H1 (cell line): ENCODE measurements at regions not wholly inside any gene's neighbourhood (a gene's known extent, or its start where the extent isn't known, plus 50 kb on each side); places are given as distances from the start of the nearest gene placed in this dataset.

Experiments used
- CTCF ChIA-PET: fragments of 300-600 bp; sonication (Branson Sonifier 250); formaldehyde crosslinking; loops from one replicate; lab custom pipeline; 2021; ENCODE audit not compliant: partially characterized antibody; lab: Charles Lee
- POLR2A ChIA-PET: fragments of 300-600 bp; sonication (Branson Sonifier 250); formaldehyde crosslinking; loops from one replicate; lab custom pipeline; 2021; ENCODE audit warnings: inconsistent platforms; ENCODE audit not compliant: partially characterized antibody; lab: Charles Lee
- DNase-seq, 2 experiments: peaks; one replicate each; pipeline versions ENCODE4 v3.0.0 to v3.0.0-alpha.2; 2010 to 2022; ENCODE audit warnings: low spot score in 2 of 2, low read depth in 1 of 2, mixed read lengths in 1 of 2
- FAIRE-seq: peaks from 2 replicates; lab custom pipeline; 2011; peaks lifted over from hg19 to GRCh38; lab: Jason Lieb, UNC
- H2AFZ ChIP-seq: 2 replicates; pipeline ENCODE4 v1.8.1; 2012; ENCODE audit warnings: low read length, inconsistent platforms
- H2AK5ac ChIP-seq: 2 replicates; pipeline ENCODE4 v1.6.1; 2013; ENCODE audit warnings: low read depth, low read length
- H2BK120ac ChIP-seq: replicated peaks from 2 replicates; pipeline ENCODE3; 2013; ENCODE audit warnings: low read depth, low read length, inconsistent platforms
- H2BK12ac ChIP-seq: 2 replicates; pipeline ENCODE4 v1.6.1; 2013; ENCODE audit warnings: low read depth, low read length
- H2BK15ac ChIP-seq: 2 replicates; pipeline ENCODE4 v1.6.1; 2013; ENCODE audit warnings: low read length
- H2BK20ac ChIP-seq: 2 replicates; pipeline ENCODE4 v1.6.1; 2013; ENCODE audit warnings: low read length
- H2BK5ac ChIP-seq: 2 replicates; pipeline ENCODE4 v1.6.1; 2013; ENCODE audit warnings: low read depth, low read length
- H3K14ac ChIP-seq: 2 replicates; pipeline ENCODE4 v1.6.1; 2013; ENCODE audit warnings: inconsistent platforms; ENCODE audit not compliant: insufficient read length
- H3K18ac ChIP-seq: 2 replicates; pipeline ENCODE4 v1.6.1; 2013; ENCODE audit warnings: low read length; ENCODE audit errors: extremely low read depth
- H3K23ac ChIP-seq: 2 replicates; pipeline ENCODE4 v1.6.1; 2013; ENCODE audit warnings: inconsistent platforms; ENCODE audit not compliant: insufficient read length
- H3K23me2 ChIP-seq: 2 replicates; pipeline ENCODE4 v1.6.1; 2013; ENCODE audit warnings: low read depth, low read length
- H3K27ac ChIP-seq: 2 replicates; pipeline ENCODE4 v1.6.1; 2011; ENCODE audit warnings: low read depth, low read length, inconsistent platforms
- H3K27me3 ChIP-seq, 4 experiments: replicated peaks in 1 of 4; 1 replicate in 1 of 4; 2 replicates in 3 of 4; pipeline versions ENCODE4 v1.6.1 to v1.8.1; 2011 to 2013; ENCODE audit warnings: low read length in 3 of 4, mild to moderate bottlenecking in 3 of 4, inconsistent platforms in 2 of 4, mixed read lengths in 2 of 4, moderate library complexity in 1 of 4; ENCODE audit not compliant: control insufficient read depth in 3 of 4, insufficient read depth in 3 of 4; ENCODE audit errors: extremely low read depth in 1 of 4
- H3K36me3 ChIP-seq, 4 experiments: 2 replicates each; pipeline versions ENCODE4 v1.6.1 to v1.8.1; 2011 to 2013; ENCODE audit warnings: mild to moderate bottlenecking in 4 of 4, low read length in 3 of 4, moderate library complexity in 2 of 4, control low read depth in 1 of 4, inconsistent platforms in 1 of 4; ENCODE audit not compliant: insufficient read depth in 4 of 4, control insufficient read depth in 2 of 4
- H3K4ac ChIP-seq: replicated peaks from 2 replicates; pipeline ENCODE3; 2013; ENCODE audit warnings: low read length, low read depth, mixed read lengths, inconsistent platforms; ENCODE audit not compliant: insufficient read length
- H3K4me1 ChIP-seq, 4 experiments: replicated peaks in 1 of 4; 1 replicate in 1 of 4; 2 replicates in 3 of 4; pipeline versions ENCODE4 v1.6.1 to v1.8.1; 2011 to 2013; ENCODE audit warnings: low read length in 3 of 4, inconsistent platforms in 2 of 4, mixed read lengths in 1 of 4; ENCODE audit not compliant: insufficient read depth in 4 of 4, control insufficient read depth in 3 of 4
- H3K4me2 ChIP-seq, 2 experiments: 2 replicates each; pipeline versions ENCODE4 v1.6.1 to v1.8.1; 2011 to 2013; ENCODE audit warnings: low read depth in 2 of 2, low read length in 2 of 2, control low read depth in 1 of 2, inconsistent platforms in 1 of 2, mild to moderate bottlenecking in 1 of 2; ENCODE audit not compliant: insufficient read depth in 1 of 2
- H3K4me3 ChIP-seq, 4 experiments: fragments of 200-600, 300-600 bp in 1 of 4; sonication (generic), shearing (Covaris generic), sonication (Bioruptor Twin) in 1 of 4; 2 replicates each; pipeline versions ENCODE4 v1.5.1 to v1.8.1; 2011 to 2016; ENCODE audit warnings: low read length in 4 of 4, low read depth in 3 of 4, control low read depth in 2 of 4, inconsistent platforms in 2 of 4, mild to moderate bottlenecking in 2 of 4, mixed read lengths in 1 of 4, moderate library complexity in 1 of 4; ENCODE audit not compliant: insufficient read depth in 2 of 4; ENCODE audit errors: extremely low read depth in 1 of 4
- H3K56ac ChIP-seq: replicated peaks from 2 replicates; pipeline ENCODE3; 2013; ENCODE audit warnings: low read depth, mild to moderate bottlenecking, mixed read lengths, low read length, inconsistent platforms; ENCODE audit not compliant: insufficient read length
- H3K79me1 ChIP-seq: 2 replicates; pipeline ENCODE4 v1.6.1; 2013; ENCODE audit warnings: low read depth, low read length, control low read depth
- H3K79me2 ChIP-seq, 2 experiments: 2 replicates each; pipeline versions ENCODE4 v1.6.1 to v1.8.1; 2012 to 2013; ENCODE audit warnings: low read length in 2 of 2, mild to moderate bottlenecking in 2 of 2, inconsistent platforms in 1 of 2; ENCODE audit not compliant: insufficient read depth in 2 of 2, control insufficient read depth in 1 of 2
- H3K9ac ChIP-seq, 4 experiments: replicated peaks in 1 of 4; 1 replicate in 1 of 4; 2 replicates in 3 of 4; pipeline versions ENCODE4 v1.6.1 to v1.8.1; 2011 to 2013; ENCODE audit warnings: low read depth in 3 of 4, low read length in 3 of 4, control low read depth in 2 of 4, mild to moderate bottlenecking in 2 of 4, moderate library complexity in 2 of 4, inconsistent platforms in 1 of 4; ENCODE audit errors: extremely low read depth in 1 of 4
- H3K9me3 ChIP-seq, 2 experiments: 2 replicates each; pipeline versions ENCODE4 v1.6.1 to v1.8.1; 2012 to 2013; ENCODE audit warnings: mild to moderate bottlenecking in 2 of 2, moderate library complexity in 2 of 2, control low read depth in 1 of 2, inconsistent platforms in 1 of 2, low read depth in 1 of 2, low read length in 1 of 2, mixed read lengths in 1 of 2; ENCODE audit not compliant: insufficient read depth in 2 of 2
- H4K20me1 ChIP-seq, 2 experiments: replicated peaks in 1 of 2; 2 replicates each; pipeline versions ENCODE3 to v1.8.1; 2011 to 2013; ENCODE audit warnings: inconsistent platforms in 2 of 2, low read length in 2 of 2, mild to moderate bottlenecking in 1 of 2; ENCODE audit not compliant: insufficient read depth in 2 of 2, control insufficient read depth in 1 of 2
- H4K5ac ChIP-seq: 2 replicates; pipeline ENCODE4 v1.6.1; 2013; ENCODE audit warnings: low read length, low read depth, mixed read lengths, inconsistent platforms; ENCODE audit not compliant: insufficient read length
- H4K8ac ChIP-seq: 2 replicates; pipeline ENCODE4 v1.8.0; 2013; ENCODE audit warnings: mild to moderate bottlenecking, moderate library complexity, low read length, inconsistent platforms; ENCODE audit not compliant: insufficient read depth; ENCODE audit errors: extremely low read depth
- H4K91ac ChIP-seq: replicated peaks from 2 replicates; pipeline ENCODE3; 2013; ENCODE audit warnings: low read length, mixed read lengths, inconsistent platforms; ENCODE audit not compliant: insufficient read length
- CBX8 ChIP-seq: fragments of 300-800, 300-1000 bp; sonication (generic); IDR thresholded peaks from 2 replicates; pipeline ENCODE4 v1.7.1; 2016; ENCODE audit warnings: low read depth, low read length, borderline replicate concordance
- SRF ChIP-seq: IDR thresholded peaks from 2 replicates; pipeline ENCODE4 v1.6.1; 2011; ENCODE audit warnings: mild to moderate bottlenecking, low read depth, low read length, moderate library complexity
- WGBS, 2 experiments: shearing (Covaris generic) in 1 of 2; methylation state at CpG; one replicate each; pipeline versions ENCODE4 v1.1.6 to v1.1.7; 2013 to 2015; ENCODE audit warnings: low lambda C conversion rate in 2 of 2, mixed read lengths in 2 of 2, inconsistent platforms in 1 of 2, low coverage in 1 of 2, missing lambda C conversion rate in 1 of 2; ENCODE audit not compliant: insufficient replicate concordance in 2 of 2, insufficient coverage in 1 of 2, insufficient read length in 1 of 2; ENCODE audit errors: extremely low coverage in 1 of 2, missing lambda C conversion rate in 1 of 2; 5-methylcytosine and 5-hydroxymethylcytosine counted together

DNA sequence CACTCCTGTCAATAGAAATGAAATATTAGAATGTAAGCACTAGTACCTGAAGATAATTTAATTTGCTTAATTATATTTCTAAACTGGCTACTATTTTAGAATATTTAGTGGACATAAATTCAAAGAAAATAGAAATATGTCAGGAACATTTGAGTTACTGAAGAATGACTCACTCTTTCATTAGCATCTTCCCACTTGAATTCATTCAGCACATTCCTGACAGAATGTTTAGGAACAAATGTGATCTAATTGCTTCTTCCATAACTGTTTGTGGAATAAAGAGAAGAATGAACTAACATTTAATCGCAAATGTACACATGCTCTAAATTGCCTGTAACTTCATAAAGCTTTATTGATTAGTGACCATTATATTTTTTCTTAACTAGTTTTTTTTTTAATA, 306.2 kb upstream of the ADAMTSL1 start:
- no peak overlapping the region for H2AK5ac ChIP-seq
- no peak for TF ChIP-seq CBX8
- TF ChIP-seq SRF, result no peak

More for the DNA sequence above, 306.2 kb upstream of the ADAMTSL1 start:
- Histone ChIP-seq H3K79me1 (no peaks in the 10 kb centered on the region), H2AFZ (no peak overlapping the region), H4K91ac (no peak overlapping the region), H3K36me3 (no peaks in the 10 kb centered on the region), H3K9ac (no peak overlapping the region), H3K79me2 (no peaks in the 10 kb centered on the region), H2BK12ac (no peak overlapping the region), H3K9me3 (no peaks in the 10 kb centered on the region), H3K56ac (no peak overlapping the region), H3K4ac (no peak overlapping the region), H2BK15ac (no peak overlapping the region), H3K23me2 (no peaks in the 10 kb centered on the region), H4K20me1 (no peaks in the 10 kb centered on the region), H3K4me3 (no peak overlapping the region), H3K14ac (no peak overlapping the region), H3K18ac (no peak overlapping the region), H3K4me2 (no peak overlapping the region), H3K27ac (no peak overlapping the region), H2BK20ac (no peak overlapping the region), H2BK120ac (no peak overlapping the region), H3K23ac (no peak overlapping the region), H2BK5ac (no peak overlapping the region), H3K4me1 (no peaks in the 10 kb centered on the region), H4K8ac (no peak overlapping the region), H4K5ac (no peak overlapping the region), H3K27me3 (no peaks in the 10 kb centered on the region)
- 95% methylated on average over 1 of the region's 1 CpG; no CpG with 5 or more reads in 1 of the 2 experiments for whole genome bisulfite sequencing, 2 experiments
- POLR2A ChIA-PET, result no interaction called here
- no peak for DNase-seq
- FAIRE-seq, result no peak
- CTCF ChIA-PET, result interaction anchor here (0.6 kb wide), 1 partner anchor 275 kb away, joined by 3 read pairs; no protein-coding TSS in a partner anchor
